Kidney (tissue), 13 donors: ENCODE measurements at regions not wholly inside any gene's neighbourhood (a gene's known extent, or its start where the extent isn't known, plus 50 kb on each side); places are given as distances from the start of the nearest gene placed in this dataset.

Source experiments
- DNase-seq, 5 donors: peaks; one replicate each; pipeline ENCODE4 v3.0.0-alpha.2; 2013 to 2020
- FAIRE-seq: peaks from 2 replicates; lab custom pipeline; 2012; peaks lifted over from hg19 to GRCh38; lab: Jason Lieb, UNC
- H3K27ac ChIP-seq, 2 donors: one replicate each; pipeline ENCODE4 v1.7.0; 2013; ENCODE audit warnings: low read depth in 2 of 2, low read length in 2 of 2, inconsistent platforms in 1 of 2
- H3K27me3 ChIP-seq: one replicate; pipeline ENCODE4 v1.7.1; 2013; ENCODE audit warnings: low read length, inconsistent platforms; ENCODE audit not compliant: control insufficient read depth, insufficient read depth
- H3K36me3 ChIP-seq, 3 donors: one replicate each; pipeline versions ENCODE4 v1.7.0 to v1.7.1; 2013; ENCODE audit warnings: low read length in 3 of 3, control low read depth in 1 of 3, inconsistent platforms in 1 of 3; ENCODE audit not compliant: insufficient read depth in 3 of 3, control insufficient read depth in 2 of 3
- H3K4me1 ChIP-seq, 3 donors: one replicate each; pipeline versions ENCODE4 v1.7.0 to v1.7.1; 2013; ENCODE audit warnings: low read length in 3 of 3, inconsistent platforms in 1 of 3, low read depth in 1 of 3; ENCODE audit not compliant: control insufficient read depth in 2 of 3, insufficient read depth in 2 of 3
- H3K4me3 ChIP-seq, 3 donors: one replicate each; pipeline versions ENCODE4 v1.7.0 to v1.8.1; 2013; ENCODE audit warnings: low read length in 3 of 3, control low read depth in 1 of 3, inconsistent platforms in 1 of 3
- H3K9ac ChIP-seq, 3 donors: one replicate each; pipeline versions ENCODE4 v1.7.0 to v1.7.1; 2013; ENCODE audit warnings: low read length in 3 of 3, control low read depth in 1 of 3, inconsistent platforms in 1 of 3
- H3K9me3 ChIP-seq, 3 donors: one replicate each; pipeline versions ENCODE4 v1.7.0 to v1.7.1; 2013; ENCODE audit warnings: low read length in 3 of 3, control low read depth in 1 of 3, inconsistent platforms in 1 of 3; ENCODE audit not compliant: control insufficient read depth in 2 of 3, insufficient read depth in 1 of 3
- intact Hi-C: fragments of 100-400 bp; cut with DNase I; formaldehyde crosslinking; loops from one replicate; pipeline ENCODE4 v1.11.1; 2022
- TF ChIP-seq, protein P1 (sequence below): IDR thresholded peaks from 3 replicates; pipeline ENCODE4 v1.5.1; 2012; ENCODE audit warnings: mild to moderate bottlenecking, moderate library complexity, borderline replicate concordance; ENCODE audit not compliant: insufficient read depth; ENCODE audit errors: extremely low read depth
- donor health status: control.
- donor health status: control.
- donor health status: control.
- donor health status: control.
- donor health status: control.
- donor health status: DM: yes; HTN: yes; CAD: no.
- donor health status: Normal renal cell carcinoma (clear cell type).

DNA sequence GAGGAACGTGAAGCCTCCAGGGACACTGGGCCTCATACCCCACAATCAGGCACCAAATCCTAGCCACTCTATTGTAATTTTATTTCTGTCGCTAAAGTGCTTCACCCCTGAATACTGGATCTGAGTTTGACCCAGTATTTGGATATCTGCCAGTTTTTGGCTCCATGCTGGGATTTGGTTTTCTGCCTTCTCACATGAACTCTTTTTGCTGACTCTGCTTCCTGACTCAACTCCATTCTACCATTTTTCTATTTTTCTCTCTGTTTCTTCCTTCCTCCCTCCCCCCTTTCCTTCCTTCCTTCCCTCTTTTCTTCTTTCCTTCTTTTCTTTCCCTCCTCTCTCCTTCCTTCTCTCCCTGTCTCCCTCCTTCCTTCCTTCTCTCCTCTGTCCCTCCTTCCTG lies 151.3 kb upstream of the GJB5 start:
- intact Hi-C loops: no loop called here
- Histone ChIP-seq H3K4me3 (no peak overlapping the region), H3K9ac (no peak overlapping the region), H3K4me1 (no peaks in the 10 kb centered on the region), H3K27ac (no peak overlapping the region), H3K9me3 (no peaks in the 10 kb centered on the region), H3K27me3 (no peaks in the 10 kb centered on the region), H3K36me3 (no peaks in the 10 kb centered on the region)
- TF ChIP-seq, protein P1, sequence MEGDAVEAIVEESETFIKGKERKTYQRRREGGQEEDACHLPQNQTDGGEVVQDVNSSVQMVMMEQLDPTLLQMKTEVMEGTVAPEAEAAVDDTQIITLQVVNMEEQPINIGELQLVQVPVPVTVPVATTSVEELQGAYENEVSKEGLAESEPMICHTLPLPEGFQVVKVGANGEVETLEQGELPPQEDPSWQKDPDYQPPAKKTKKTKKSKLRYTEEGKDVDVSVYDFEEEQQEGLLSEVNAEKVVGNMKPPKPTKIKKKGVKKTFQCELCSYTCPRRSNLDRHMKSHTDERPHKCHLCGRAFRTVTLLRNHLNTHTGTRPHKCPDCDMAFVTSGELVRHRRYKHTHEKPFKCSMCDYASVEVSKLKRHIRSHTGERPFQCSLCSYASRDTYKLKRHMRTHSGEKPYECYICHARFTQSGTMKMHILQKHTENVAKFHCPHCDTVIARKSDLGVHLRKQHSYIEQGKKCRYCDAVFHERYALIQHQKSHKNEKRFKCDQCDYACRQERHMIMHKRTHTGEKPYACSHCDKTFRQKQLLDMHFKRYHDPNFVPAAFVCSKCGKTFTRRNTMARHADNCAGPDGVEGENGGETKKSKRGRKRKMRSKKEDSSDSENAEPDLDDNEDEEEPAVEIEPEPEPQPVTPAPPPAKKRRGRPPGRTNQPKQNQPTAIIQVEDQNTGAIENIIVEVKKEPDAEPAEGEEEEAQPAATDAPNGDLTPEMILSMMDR: no peak
- no peak for FAIRE-seq
- DNase-seq: no peak

DNA sequence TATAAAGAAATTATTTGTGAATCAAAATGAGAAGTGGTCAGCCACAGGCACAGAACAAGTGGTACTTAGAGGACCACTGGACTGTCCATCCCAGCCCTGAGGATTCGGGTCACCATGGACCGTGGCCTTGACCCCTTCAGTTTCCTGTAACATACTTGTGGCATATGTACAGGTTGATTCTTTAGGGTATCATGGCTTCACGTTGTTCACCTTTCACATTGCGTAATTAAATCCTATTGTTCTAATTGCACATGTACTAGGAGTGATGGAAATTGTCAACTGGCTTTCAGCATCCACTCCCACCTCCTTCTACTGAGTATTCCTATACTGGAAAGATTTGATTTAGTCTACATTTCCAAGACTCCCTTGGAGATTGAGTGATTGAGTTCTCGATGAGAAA lies 148.3 kb upstream of the GJB5 start:
- Histone ChIP-seq H3K9me3 (no peaks in the 10 kb centered on the region), H3K4me1 (no peaks in the 10 kb centered on the region), H3K27me3 (no peaks in the 10 kb centered on the region), H3K36me3 (no peaks in the 10 kb centered on the region), H3K27ac (no peak overlapping the region), H3K4me3 (no peak overlapping the region), H3K9ac (no peak overlapping the region)
- FAIRE-seq (no peak), DNase-seq (no peak)
- TF ChIP-seq, protein P1: no peak
- intact Hi-C loops: no loop called here

DNA sequence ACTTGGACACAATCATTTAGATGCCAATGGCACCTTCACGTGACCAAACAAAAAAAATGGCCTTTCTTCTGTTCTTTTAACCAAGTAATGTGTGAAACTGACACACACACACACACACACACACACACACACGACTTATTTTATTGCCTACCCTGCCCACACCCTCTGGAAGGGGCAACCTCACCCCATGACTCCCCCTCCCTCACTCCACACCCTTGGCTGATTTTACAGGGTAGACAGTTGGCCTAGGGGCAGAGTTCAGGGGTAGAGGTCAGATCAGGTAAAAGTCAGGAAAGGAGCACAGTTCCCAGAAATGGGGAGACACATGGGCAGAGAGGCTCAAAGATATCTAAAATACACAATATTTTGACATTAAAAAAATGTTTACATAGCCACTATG lies 144.8 kb upstream of the GJB5 start:
- no peak overlapping the region for H3K27ac ChIP-seq
- H3K9ac ChIP-seq: no peak overlapping the region
- H3K27me3 ChIP-seq: no peaks in the 10 kb centered on the region
- no peaks in the 10 kb centered on the region for H3K36me3 ChIP-seq
- H3K9me3 ChIP-seq: no peaks in the 10 kb centered on the region
- H3K4me3 ChIP-seq: no peak overlapping the region
- TF ChIP-seq, protein P1: no peak
- intact Hi-C loops: no loop called here
- FAIRE-seq (no peak), DNase-seq (no peak)
- no peaks in the 10 kb centered on the region for H3K4me1 ChIP-seq

DNA sequence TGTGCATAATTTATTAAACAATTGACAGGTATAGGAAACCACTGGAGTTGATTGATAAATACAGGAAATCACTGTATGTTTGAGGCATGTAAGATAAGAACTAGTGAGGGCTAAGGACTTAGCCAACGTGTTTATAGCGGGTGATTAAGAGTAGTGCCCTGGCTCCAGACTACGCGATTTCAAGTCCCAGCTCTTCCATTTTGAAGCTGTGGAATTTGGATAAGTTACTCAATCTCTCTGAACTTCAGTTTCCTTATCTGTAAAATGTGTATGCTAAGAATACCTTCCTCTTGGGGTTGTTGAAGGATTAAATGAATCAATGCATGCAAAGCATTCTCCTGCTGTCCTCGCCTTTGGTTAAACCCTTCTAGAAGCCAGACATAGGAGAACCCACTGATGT lies 143.3 kb upstream of the GJB5 start:
- Histone ChIP-seq H3K36me3 (no peaks in the 10 kb centered on the region), H3K4me1 (no peaks in the 10 kb centered on the region), H3K4me3 (no peak overlapping the region), H3K9ac (no peak overlapping the region), H3K27ac (no peak overlapping the region), H3K27me3 (no peaks in the 10 kb centered on the region), H3K9me3 (no peaks in the 10 kb centered on the region)
- DNase-seq (no peak), FAIRE-seq (no peak)
- TF ChIP-seq, protein P1: no peak
- intact Hi-C loops: no loop called here
